H9 (cell line): ENCODE measurements at regions not wholly inside any gene's neighbourhood (a gene's known extent, or its start where the extent isn't known, plus 50 kb on each side); places are given as distances from the start of the nearest gene placed in this dataset.

Source experiments
- DNase-seq: peaks from one replicate; pipeline ENCODE4 v3.0.0-alpha.2; 2017
- H2AFZ ChIP-seq: one replicate; pipeline ENCODE4 v1.6.1; 2013; ENCODE audit warnings: mild to moderate bottlenecking, low read length, control low read depth, moderate library complexity
- H2AK5ac ChIP-seq: 2 replicates; pipeline ENCODE4 v1.6.1; 2013; ENCODE audit warnings: low read length, control low read depth, mixed read lengths; ENCODE audit not compliant: insufficient read length
- H2BK120ac ChIP-seq: one replicate; pipeline ENCODE4 v1.6.1; 2013; ENCODE audit warnings: low read depth, mild to moderate bottlenecking, low read length, control low read depth, inconsistent platforms; ENCODE audit not compliant: poor library complexity, severe bottlenecking
- H2BK12ac ChIP-seq: 2 replicates; pipeline ENCODE4 v1.6.1; 2013; ENCODE audit warnings: low read length, control low read depth, mixed read lengths, low read depth; ENCODE audit not compliant: insufficient read length
- H2BK15ac ChIP-seq: 2 replicates; pipeline ENCODE4 v1.6.1; 2013; ENCODE audit warnings: low read depth, low read length, control low read depth
- H2BK20ac ChIP-seq: one replicate; pipeline ENCODE4 v1.6.1; 2013; ENCODE audit warnings: low read depth, mild to moderate bottlenecking, low read length, control low read depth, inconsistent platforms; ENCODE audit not compliant: poor library complexity, severe bottlenecking
- H2BK5ac ChIP-seq: 2 replicates; pipeline ENCODE4 v1.6.1; 2013; ENCODE audit warnings: low read length, control low read depth, mixed read lengths; ENCODE audit not compliant: insufficient read length
- H3K14ac ChIP-seq: 2 replicates; pipeline ENCODE4 v1.6.1; 2013; ENCODE audit warnings: low read length, control low read depth; ENCODE audit not compliant: insufficient read depth
- H3K18ac ChIP-seq: 2 replicates; pipeline ENCODE4 v1.6.1; 2013; ENCODE audit warnings: low read depth, mild to moderate bottlenecking, mixed read lengths, low read length, control low read depth; ENCODE audit not compliant: insufficient read length
- H3K23ac ChIP-seq: 2 replicates; pipeline ENCODE4 v1.6.1; 2013; ENCODE audit warnings: low read length, control low read depth, mixed read lengths, low read depth; ENCODE audit not compliant: insufficient read length
- H3K23me2 ChIP-seq: 2 replicates; pipeline ENCODE4 v1.6.1; 2013; ENCODE audit warnings: low read depth, mild to moderate bottlenecking, mixed read lengths, low read length, control low read depth; ENCODE audit not compliant: insufficient read length, poor library complexity, severe bottlenecking
- H3K27ac ChIP-seq: 2 replicates; pipeline ENCODE4 v1.5.1; 2013; ENCODE audit warnings: low read length, control low read depth, mixed read lengths, low read depth; ENCODE audit not compliant: insufficient read length
- H3K27me3 ChIP-seq: 2 replicates; pipeline ENCODE4 v1.6.1; 2013; ENCODE audit warnings: low read length, control low read depth, inconsistent platforms; ENCODE audit not compliant: insufficient read depth
- H3K4ac ChIP-seq: 2 replicates; pipeline ENCODE4 v1.6.1; 2013; ENCODE audit warnings: low read depth, mild to moderate bottlenecking, control low read depth, inconsistent platforms, low read length, moderate library complexity
- H3K4me1 ChIP-seq: 2 replicates; pipeline ENCODE4 v1.6.1; 2013; ENCODE audit warnings: low read length, control low read depth, inconsistent platforms; ENCODE audit not compliant: insufficient read depth
- H3K4me2 ChIP-seq: 2 replicates; pipeline ENCODE4 v1.6.1; 2013; ENCODE audit warnings: low read length, control low read depth, mixed read lengths; ENCODE audit not compliant: insufficient read length, insufficient read depth
- H3K56ac ChIP-seq: 2 replicates; pipeline ENCODE4 v1.6.1; 2013; ENCODE audit warnings: low read depth, mild to moderate bottlenecking, mixed read lengths, low read length, control low read depth; ENCODE audit not compliant: insufficient read length
- H3K79me1 ChIP-seq: 2 replicates; pipeline ENCODE4 v1.6.1; 2013; ENCODE audit warnings: low read depth, mild to moderate bottlenecking, moderate library complexity, low read length, control low read depth, inconsistent platforms; ENCODE audit not compliant: insufficient read depth, poor library complexity, severe bottlenecking
- H3K79me2 ChIP-seq: 2 replicates; pipeline ENCODE4 v1.6.1; 2013; ENCODE audit warnings: low read length, control low read depth, inconsistent platforms; ENCODE audit not compliant: insufficient read depth
- H3K9ac ChIP-seq: 2 replicates; pipeline ENCODE4 v1.6.1; 2013; ENCODE audit warnings: low read length, control low read depth, mixed read lengths; ENCODE audit not compliant: insufficient read length; ENCODE audit errors: extremely low read depth
- H3K9me3 ChIP-seq: one replicate; pipeline ENCODE4 v1.6.1; 2013; ENCODE audit warnings: low read depth, low read length, inconsistent platforms; ENCODE audit not compliant: control insufficient read depth
- H3T11ph ChIP-seq: one replicate; pipeline ENCODE4 v1.6.1; 2013; ENCODE audit warnings: mild to moderate bottlenecking, low read length, control low read depth, inconsistent platforms
- H4K20me1 ChIP-seq: one replicate; pipeline ENCODE4 v1.6.1; 2013; ENCODE audit not compliant: control insufficient read depth, insufficient read length, insufficient read depth
- H4K5ac ChIP-seq: 2 replicates; pipeline ENCODE4 v1.6.1; 2013; ENCODE audit warnings: low read depth, mild to moderate bottlenecking, mixed read lengths, low read length, control low read depth; ENCODE audit not compliant: insufficient read length
- H4K8ac ChIP-seq: replicated peaks from 2 replicates; pipeline ENCODE4 v1.6.1; 2013; ENCODE audit warnings: low read length, control low read depth, mixed read lengths, low read depth; ENCODE audit not compliant: insufficient read length
- H4K91ac ChIP-seq: 2 replicates; pipeline ENCODE4 v1.6.1; 2013; ENCODE audit warnings: low read depth, mild to moderate bottlenecking, moderate library complexity, mixed read lengths, low read length, control low read depth; ENCODE audit not compliant: insufficient read length
- H3K27ac Mint-ChIP-seq, 3 experiments: 2 replicates in 2 of 3; 3 replicates in 1 of 3; pipeline ENCODE4 v1.8.0; 2020 to 2021; ENCODE audit warnings: mixed read lengths in 3 of 3, mild to moderate bottlenecking in 1 of 3, moderate library complexity in 1 of 3
- H3K27me3 Mint-ChIP-seq: 2 replicates; pipeline ENCODE4 v1.8.0; 2021; ENCODE audit warnings: low read depth, mild to moderate bottlenecking, moderate library complexity, mixed read lengths
- H3K36me3 Mint-ChIP-seq, 3 experiments: 2 replicates in 2 of 3; 3 replicates in 1 of 3; pipeline ENCODE4 v1.8.0; 2020 to 2021; ENCODE audit warnings: low read depth in 3 of 3, mixed read lengths in 3 of 3; ENCODE audit not compliant: insufficient read depth in 1 of 3
- H3K4me1 Mint-ChIP-seq, 2 experiments: 2 replicates each; pipeline ENCODE4 v1.8.0; 2020; ENCODE audit warnings: mixed read lengths in 2 of 2
- H3K4me3 Mint-ChIP-seq, 2 experiments: 2 replicates in 1 of 2; 3 replicates in 1 of 2; pipeline ENCODE4 v1.8.0; 2020 to 2021; ENCODE audit warnings: mild to moderate bottlenecking in 2 of 2, mixed read lengths in 2 of 2, moderate library complexity in 1 of 2
- H3K9me3 Mint-ChIP-seq, 2 experiments: 2 replicates in 1 of 2; 3 replicates in 1 of 2; pipeline ENCODE4 v1.8.0; 2020; ENCODE audit warnings: mild to moderate bottlenecking in 2 of 2, mixed read lengths in 2 of 2, moderate library complexity in 1 of 2
- CTCF ChIP-seq: fragments of 200-600 bp; sonication (generic); conservative IDR thresholded peaks from 3 replicates; pipeline ENCODE4 v1.8.0; 2021; ENCODE audit warnings: antibody characterized with exemption, mild to moderate bottlenecking
- WGBS: extraction: QIAGEN DNeasy Blood & Tissue Kit; methylation state at CpG from one replicate; pipeline ENCODE4 v1.1.7; 2013; ENCODE audit warnings: missing lambda C conversion rate, low lambda C conversion rate, mixed read lengths; ENCODE audit not compliant: insufficient read length; ENCODE audit errors: extremely low coverage; 5-methylcytosine and 5-hydroxymethylcytosine counted together

- Histone ChIP-seq H3K79me1 (no peaks in the 10 kb centered on the region), H4K8ac (no peak overlapping the region), H3K4me2 (no peak overlapping the region), H3K9me3 (no peaks in the 10 kb centered on the region), H2BK15ac (no peak overlapping the region), H3K9ac (no peak overlapping the region), H2BK12ac (no peak overlapping the region), H2BK5ac (no peak overlapping the region), H2AFZ (no peak overlapping the region), H2BK120ac (no peak overlapping the region), H2AK5ac (no peak overlapping the region), H4K5ac (no peak overlapping the region), H3T11ph (no peak overlapping the region), H4K91ac (no peak overlapping the region), H3K23ac (no peak overlapping the region), H3K27ac (no peak overlapping the region), H2BK20ac (no peak overlapping the region), H3K27me3 (no peaks in the 10 kb centered on the region), H3K14ac (no peak overlapping the region), H3K4ac (no peak overlapping the region), H3K56ac (no peak overlapping the region), H3K23me2 (no peaks in the 10 kb centered on the region), H3K4me1 (peaks cover 3% of the 10 kb centered on the region; the same call in 1 of the 2 replicates), H3K18ac (no peak overlapping the region), H3K79me2 (no peaks in the 10 kb centered on the region), H4K20me1 (no peaks in the 10 kb centered on the region)
- H3K4me1 Mint-ChIP-seq: peaks cover 9 to 26% of the 10 kb centered on the region in 2 experiments
- H3K4me3 Mint-ChIP-seq: no peak overlapping the region
- WGBS: no CpG with 5 or more reads among the region's 11 CpGs
- no peak for DNase-seq
- no peak overlapping the region for H3K27ac Mint-ChIP-seq
- no peaks in the 10 kb centered on the region for H3K36me3 Mint-ChIP-seq
- peaks cover 34% of the 10 kb centered on the region for H3K27me3 Mint-ChIP-seq
- TF ChIP-seq CTCF: no peak
- H3K9me3 Mint-ChIP-seq: peaks cover 0 to 6% of the 10 kb centered on the region in 2 experiments; a peak in 2 of 5 replicates
These were observed 222.6 kb upstream of the RGMA start for GRCh38 chr15:93311620-93312019.
